Activated naive CD8-positive, alpha-beta T cell treated with anti-CD3 and anti-CD28 coated beads, Interleukin-2, amount 50 U/mL, for 24 hours (primary cell): ENCODE measurements at regions not wholly inside any gene's neighbourhood (a gene's known extent, or its start where the extent isn't known, plus 50 kb on each side); places are given as distances from the start of the nearest gene placed in this dataset.

Experiments
- ATAC-seq: fragments of 150-1000 bp; cut with Tn5 transposase; one replicate; pipeline ENCODE4 v1.10.0; 2021
- DNase-seq: peaks from one replicate; pipeline ENCODE4 v3.0.0; 2021
- H3K27ac Mint-ChIP-seq: one replicate; pipeline ENCODE4 v1.8.0; 2021; ENCODE audit warnings: mild to moderate bottlenecking, mixed read lengths
- H3K27me3 Mint-ChIP-seq: one replicate; pipeline ENCODE4 v1.8.0; 2021; ENCODE audit warnings: mixed read lengths
- H3K36me3 Mint-ChIP-seq: one replicate; pipeline ENCODE4 v1.8.0; 2021; ENCODE audit warnings: low read depth, mixed read lengths
- H3K4me1 Mint-ChIP-seq: one replicate; pipeline ENCODE4 v1.8.0; 2021; ENCODE audit warnings: mixed read lengths
- H3K4me3 Mint-ChIP-seq: one replicate; pipeline ENCODE4 v1.8.0; 2021; ENCODE audit warnings: mild to moderate bottlenecking, moderate library complexity, mixed read lengths
- H3K9me3 Mint-ChIP-seq: one replicate; pipeline ENCODE4 v1.8.0; 2021; ENCODE audit warnings: mixed read lengths

GRCh38 chr6:14625173-14625895 lies 507.8 kb downstream of the CD83 start:
- peaks cover 17% of the 10 kb centered on the region for H3K4me1 Mint-ChIP-seq
- no peaks in the 10 kb centered on the region for H3K9me3 Mint-ChIP-seq
- no peak overlapping the region for H3K27ac Mint-ChIP-seq
- no peak for DNase-seq
- H3K27me3 Mint-ChIP-seq: peaks cover 4% of the 10 kb centered on the region
- H3K4me3 Mint-ChIP-seq: no peak overlapping the region
- ATAC-seq: no peak
- H3K36me3 Mint-ChIP-seq: no peaks in the 10 kb centered on the region

GRCh38 chr6:14626556-14626955 lies 509.0 kb downstream of the CD83 start:
- peaks cover 12% of the 10 kb centered on the region for H3K4me1 Mint-ChIP-seq

GRCh38 chr6:14630016-14630415 lies 512.4 kb downstream of the CD83 start:
- H3K4me1 Mint-ChIP-seq: peaks cover 20% of the 10 kb centered on the region
- H3K4me3 Mint-ChIP-seq: no peak overlapping the region
- ATAC-seq (no peak), DNase-seq (no peak)
- H3K9me3 Mint-ChIP-seq: no peaks in the 10 kb centered on the region
- H3K27ac Mint-ChIP-seq: no peak overlapping the region
- no peaks in the 10 kb centered on the region for H3K27me3 Mint-ChIP-seq
- H3K36me3 Mint-ChIP-seq: no peaks in the 10 kb centered on the region

More at GRCh38 chr6:14626556-14626955, 509.0 kb downstream of the CD83 start:
- H3K4me3 Mint-ChIP-seq: no peak overlapping the region
- DNase-seq: no peak
- H3K27ac Mint-ChIP-seq: no peak overlapping the region
- no peaks in the 10 kb centered on the region for H3K36me3 Mint-ChIP-seq
- H3K27me3 Mint-ChIP-seq: peaks cover 2% of the 10 kb centered on the region
- ATAC-seq: no peak
- no peaks in the 10 kb centered on the region for H3K9me3 Mint-ChIP-seq

GRCh38 chr6:14633479-14633878 lies 515.9 kb downstream of the CD83 start:
- ATAC-seq: no peak
- Mint-ChIP-seq H3K4me1 (peaks cover 47% of the 10 kb centered on the region), H3K27me3 (no peaks in the 10 kb centered on the region), H3K4me3 (no peak overlapping the region), H3K36me3 (no peaks in the 10 kb centered on the region), H3K9me3 (peaks cover 6% of the 10 kb centered on the region), H3K27ac (no peak overlapping the region)
- no peak for DNase-seq

GRCh38 chr6:14634072-14634471 lies 516.5 kb downstream of the CD83 start:
- Mint-ChIP-seq H3K27me3 (no peaks in the 10 kb centered on the region), H3K9me3 (peaks cover 6% of the 10 kb centered on the region), H3K36me3 (no peaks in the 10 kb centered on the region), H3K4me1 (peaks cover 53% of the 10 kb centered on the region), H3K27ac (peak overlapping the region; percentile 37), H3K4me3 (peak overlapping the region; percentile 57)
- DNase-seq: no peak
- no peak for ATAC-seq

GRCh38 chr6:14635195-14635594 lies 517.6 kb downstream of the CD83 start:
- H3K9me3 Mint-ChIP-seq: peaks cover 6% of the 10 kb centered on the region
- peaks cover 61% of the 10 kb centered on the region for H3K4me1 Mint-ChIP-seq
- DNase-seq (peak; percentile 45), ATAC-seq (peak; percentile 69)
- H3K27me3 Mint-ChIP-seq: peaks cover 3% of the 10 kb centered on the region
- H3K4me3 Mint-ChIP-seq: peak overlapping the region; percentile 57
- H3K36me3 Mint-ChIP-seq: no peaks in the 10 kb centered on the region
- peak overlapping the region; percentile 81 for H3K27ac Mint-ChIP-seq

GRCh38 chr6:14635934-14636591 lies 518.5 kb downstream of the CD83 start:
- Mint-ChIP-seq H3K27me3 (peaks cover 3% of the 10 kb centered on the region), H3K9me3 (peaks cover 6% of the 10 kb centered on the region), H3K4me1 (peaks cover 68% of the 10 kb centered on the region)

GRCh38 chr6:14638435-14638905 lies 520.9 kb downstream of the CD83 start:
- DNase-seq (no peak), ATAC-seq (no peak)
- H3K4me3 Mint-ChIP-seq: no peak overlapping the region
- peaks cover 6% of the 10 kb centered on the region for H3K9me3 Mint-ChIP-seq
- peak overlapping the region; percentile 68 for H3K27ac Mint-ChIP-seq
- H3K4me1 Mint-ChIP-seq: peaks cover 79% of the 10 kb centered on the region
- H3K27me3 Mint-ChIP-seq: peaks cover 3% of the 10 kb centered on the region
- H3K36me3 Mint-ChIP-seq: no peaks in the 10 kb centered on the region

More at GRCh38 chr6:14635934-14636591, 518.5 kb downstream of the CD83 start:
- Mint-ChIP-seq H3K27ac (peak overlapping the region; percentile 81), H3K36me3 (no peaks in the 10 kb centered on the region), H3K4me3 (peak overlapping the region; percentile 58)
- DNase-seq (no peak), ATAC-seq (peak; percentile 41)

- ATAC-seq: no peak
- no peak overlapping the region for H3K4me3 Mint-ChIP-seq
- peaks cover 73% of the 10 kb centered on the region for H3K4me1 Mint-ChIP-seq
- H3K36me3 Mint-ChIP-seq: no peaks in the 10 kb centered on the region
- peaks cover 3% of the 10 kb centered on the region for H3K27me3 Mint-ChIP-seq
- DNase-seq: no peak
- H3K27ac Mint-ChIP-seq: peak overlapping the region; percentile 68
- peaks cover 6% of the 10 kb centered on the region for H3K9me3 Mint-ChIP-seq
Measured at GRCh38 chr6:14638906-14639761, 521.6 kb downstream of the CD83 start.

- no peak for DNase-seq
- Mint-ChIP-seq H3K9me3 (peaks cover 6% of the 10 kb centered on the region), H3K4me1 (peaks cover 65% of the 10 kb centered on the region), H3K27me3 (peaks cover 3% of the 10 kb centered on the region), H3K36me3 (no peaks in the 10 kb centered on the region), H3K27ac (no peak overlapping the region), H3K4me3 (no peak overlapping the region)
- ATAC-seq: no peak
Measured at GRCh38 chr6:14639983-14640599, 522.5 kb downstream of the CD83 start.

- DNase-seq: no peak
- no peak for ATAC-seq
- Mint-ChIP-seq H3K9me3 (peaks cover 8% of the 10 kb centered on the region), H3K4me1 (peaks cover 60% of the 10 kb centered on the region), H3K4me3 (no peak overlapping the region), H3K36me3 (no peaks in the 10 kb centered on the region), H3K27me3 (peaks cover 3% of the 10 kb centered on the region), H3K27ac (no peak overlapping the region)
Measured at GRCh38 chr6:14640631-14641030, 523.1 kb downstream of the CD83 start.

- Mint-ChIP-seq H3K27me3 (peaks cover 3% of the 10 kb centered on the region), H3K36me3 (no peaks in the 10 kb centered on the region), H3K27ac (no peak overlapping the region), H3K9me3 (peaks cover 10% of the 10 kb centered on the region), H3K4me3 (no peak overlapping the region), H3K4me1 (peaks cover 50% of the 10 kb centered on the region)
- ATAC-seq: no peak
- no peak for DNase-seq
Measured at GRCh38 chr6:14641423-14642135, 524.0 kb downstream of the CD83 start.

- DNase-seq: no peak
- H3K4me3 Mint-ChIP-seq: no peak overlapping the region
- H3K27ac Mint-ChIP-seq: no peak overlapping the region
- no peaks in the 10 kb centered on the region for H3K36me3 Mint-ChIP-seq
- no peak for ATAC-seq
- H3K9me3 Mint-ChIP-seq: peaks cover 10% of the 10 kb centered on the region
- peaks cover 45% of the 10 kb centered on the region for H3K4me1 Mint-ChIP-seq
- peaks cover 3% of the 10 kb centered on the region for H3K27me3 Mint-ChIP-seq
Measured at GRCh38 chr6:14642136-14642505, 524.5 kb downstream of the CD83 start.

- Mint-ChIP-seq H3K4me1 (peaks cover 39% of the 10 kb centered on the region), H3K9me3 (peaks cover 4% of the 10 kb centered on the region), H3K27ac (no peak overlapping the region), H3K27me3 (peaks cover 3% of the 10 kb centered on the region), H3K4me3 (no peak overlapping the region), H3K36me3 (no peaks in the 10 kb centered on the region)
- DNase-seq (no peak), ATAC-seq (no peak)
Measured at GRCh38 chr6:14642842-14643241, 525.3 kb downstream of the CD83 start.
